PC-9 (cell line): ENCODE measurements at regions not wholly inside any gene's neighbourhood (a gene's known extent, or its start where the extent isn't known, plus 50 kb on each side); places are given as distances from the start of the nearest gene placed in this dataset.

Experiments used
- BruUV-seq: library from RNA; stranded (reverse); fragments of 400-500 nt; replicated peaks from 2 replicates; lab custom pipeline; 2021; lab: Mats Ljungman, UMichigan
- CTCF ChIA-PET: fragments of 300-600 bp; sonication (Branson Sonifier 250); formaldehyde crosslinking; loops from one replicate; lab custom pipeline; 2022; ENCODE audit warnings: antibody characterized with exemption; lab: Charles Lee
- POLR2A ChIA-PET: fragments of 300-600 bp; sonication (Branson Sonifier 250); formaldehyde crosslinking; loops from one replicate; lab custom pipeline; 2022; ENCODE audit warnings: antibody characterized with exemption; ENCODE audit not compliant: unreplicated experiment; lab: Charles Lee
- DNase-seq, 2 experiments: peaks; one replicate each; pipeline versions ENCODE4 v3.0.0 to v3.0.0-alpha.2; 2015 to 2022; ENCODE audit warnings: mixed read lengths in 1 of 2
- H2AFZ ChIP-seq: fragments of 200-600 bp; sonication (generic); 2 replicates; pipeline ENCODE4 v1.8.1; 2017; ENCODE audit warnings: antibody characterized with exemption
- H3F3A ChIP-seq: fragments of 200-600 bp; sonication (generic); 2 replicates; pipeline ENCODE4 v1.8.1; 2017; ENCODE audit warnings: antibody characterized with exemption, mild to moderate bottlenecking, low read depth; ENCODE audit not compliant: insufficient read depth
- H3K27ac ChIP-seq: fragments of 200-600 bp; sonication (generic); 2 replicates; pipeline ENCODE4 v1.6.1; 2016; ENCODE audit warnings: mixed run types
- H3K27me3 ChIP-seq: fragments of 200-600 bp; sonication (generic); 2 replicates; pipeline ENCODE4 v1.6.1; 2016; ENCODE audit warnings: low read depth, mixed run types; ENCODE audit not compliant: insufficient read depth
- H3K36me3 ChIP-seq: fragments of 200-600 bp; sonication (generic); 2 replicates; pipeline ENCODE4 v1.6.1; 2016; ENCODE audit warnings: low read depth, mixed run types
- H3K4me1 ChIP-seq: fragments of 200-600 bp; sonication (generic); replicated peaks from 2 replicates; pipeline ENCODE4 v1.6.1; 2016; ENCODE audit warnings: mixed run types; ENCODE audit not compliant: insufficient read depth
- H3K4me2 ChIP-seq: fragments of 200-600 bp; sonication (generic); 2 replicates; pipeline ENCODE4 v1.6.1; 2017; ENCODE audit warnings: mixed run types
- H3K4me3 ChIP-seq: fragments of 200-600 bp; sonication (generic); 2 replicates; pipeline ENCODE4 v1.6.1; 2016; ENCODE audit warnings: mixed run types
- H3K79me2 ChIP-seq: fragments of 200-600 bp; sonication (generic); 2 replicates; pipeline ENCODE4 v1.6.1; 2017; ENCODE audit warnings: low read depth, mixed run types
- H3K9me2 ChIP-seq: fragments of 200-600 bp; sonication (generic); 2 replicates; pipeline ENCODE4 v1.8.1; 2017; ENCODE audit warnings: mild to moderate bottlenecking; ENCODE audit not compliant: insufficient read depth
- H3K9me3 ChIP-seq: fragments of 200-600 bp; sonication (generic); 2 replicates; pipeline ENCODE4 v1.8.1; 2016; ENCODE audit warnings: low read depth; ENCODE audit not compliant: insufficient read depth
- H4K20me1 ChIP-seq: fragments of 200-600 bp; sonication (generic); 2 replicates; pipeline ENCODE4 v1.8.1; 2017; ENCODE audit not compliant: insufficient read depth
- EZH2 ChIP-seq: fragments of 200-600 bp; sonication (generic); IDR thresholded peaks from 2 replicates; pipeline ENCODE4 v1.8.0; 2017; ENCODE audit warnings: antibody characterized with exemption, low read depth
- intact Hi-C: fragments of 100-400 bp; cut with micrococcal nuclease; formaldehyde crosslinking; loops from one replicate; pipeline ENCODE4 v1.10.0; 2022; ENCODE audit not compliant: unreplicated experiment
- TF ChIP-seq, protein P1 (sequence below): fragments of 200-600 bp; sonication (generic); conservative IDR thresholded peaks from 2 replicates; pipeline ENCODE4 v1.6.1; 2017; ENCODE audit warnings: mixed run types, antibody characterized with exemption, mild to moderate bottlenecking, moderate library complexity

DNA sequence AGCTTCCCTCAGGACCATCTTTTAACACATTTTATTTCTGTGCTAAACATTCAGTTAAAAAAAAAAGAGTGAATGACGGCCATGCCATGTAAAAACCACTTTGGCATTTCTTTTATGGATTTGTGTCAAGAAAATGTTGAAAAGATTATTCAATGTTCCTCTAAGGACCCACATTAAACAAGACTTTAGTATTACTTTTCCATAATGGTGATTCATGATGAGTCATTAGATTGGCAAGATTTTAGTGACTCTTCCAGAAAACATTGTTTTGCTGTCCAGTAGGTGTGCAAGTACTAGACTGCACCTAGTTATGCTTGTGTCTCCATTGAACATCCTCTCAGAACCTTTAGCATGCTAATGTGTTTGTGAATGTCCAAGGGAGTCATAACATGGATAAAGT, 748.6 kb downstream of the STPG2 start:
- H4K20me1 ChIP-seq = no peaks in the 10 kb centered on the region
- H3K27ac ChIP-seq = no peak overlapping the region
- H3F3A ChIP-seq = no peaks in the 10 kb centered on the region
- H2AFZ ChIP-seq = no peak overlapping the region
- no peaks in the 10 kb centered on the region for H3K36me3 ChIP-seq
- no peaks in the 10 kb centered on the region for H3K27me3 ChIP-seq
- no peaks in the 10 kb centered on the region for H3K9me2 ChIP-seq
- TF ChIP-seq EZH2 = no peak
- TF ChIP-seq, protein P1, sequence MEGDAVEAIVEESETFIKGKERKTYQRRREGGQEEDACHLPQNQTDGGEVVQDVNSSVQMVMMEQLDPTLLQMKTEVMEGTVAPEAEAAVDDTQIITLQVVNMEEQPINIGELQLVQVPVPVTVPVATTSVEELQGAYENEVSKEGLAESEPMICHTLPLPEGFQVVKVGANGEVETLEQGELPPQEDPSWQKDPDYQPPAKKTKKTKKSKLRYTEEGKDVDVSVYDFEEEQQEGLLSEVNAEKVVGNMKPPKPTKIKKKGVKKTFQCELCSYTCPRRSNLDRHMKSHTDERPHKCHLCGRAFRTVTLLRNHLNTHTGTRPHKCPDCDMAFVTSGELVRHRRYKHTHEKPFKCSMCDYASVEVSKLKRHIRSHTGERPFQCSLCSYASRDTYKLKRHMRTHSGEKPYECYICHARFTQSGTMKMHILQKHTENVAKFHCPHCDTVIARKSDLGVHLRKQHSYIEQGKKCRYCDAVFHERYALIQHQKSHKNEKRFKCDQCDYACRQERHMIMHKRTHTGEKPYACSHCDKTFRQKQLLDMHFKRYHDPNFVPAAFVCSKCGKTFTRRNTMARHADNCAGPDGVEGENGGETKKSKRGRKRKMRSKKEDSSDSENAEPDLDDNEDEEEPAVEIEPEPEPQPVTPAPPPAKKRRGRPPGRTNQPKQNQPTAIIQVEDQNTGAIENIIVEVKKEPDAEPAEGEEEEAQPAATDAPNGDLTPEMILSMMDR = no peak
- intact Hi-C loops = no loop called here
- no peaks in the 10 kb centered on the region for H3K79me2 ChIP-seq
- no peak overlapping the region for H3K4me2 ChIP-seq
- DNase-seq = no peak
- BruUV-seq = no TSS peak
- CTCF ChIA-PET = no interaction called here
- no peaks in the 10 kb centered on the region for H3K9me3 ChIP-seq
- POLR2A ChIA-PET = no interaction called here
- no peak overlapping the region for H3K4me3 ChIP-seq
- no peaks in the 10 kb centered on the region for H3K4me1 ChIP-seq

DNA sequence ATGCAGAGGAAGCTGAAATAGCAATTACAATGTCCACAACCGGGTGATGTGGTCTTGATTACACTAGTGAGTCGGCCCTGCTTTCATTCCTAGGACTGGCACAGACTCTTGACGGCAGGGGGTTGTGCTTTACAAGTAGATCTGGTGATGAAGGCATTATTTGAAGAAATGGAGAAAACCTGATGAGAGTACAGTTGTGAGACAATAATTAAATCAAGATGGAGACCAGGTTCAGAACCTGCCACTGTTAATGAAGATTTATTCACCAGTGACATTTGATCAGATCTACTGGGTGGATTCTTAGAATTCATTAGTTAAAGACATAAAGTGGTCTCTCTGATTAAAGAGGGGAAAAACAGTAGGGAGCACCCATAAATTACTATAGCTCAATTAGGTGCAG, 747.2 kb downstream of the STPG2 start:
- intact Hi-C loops = no loop called here

DNA sequence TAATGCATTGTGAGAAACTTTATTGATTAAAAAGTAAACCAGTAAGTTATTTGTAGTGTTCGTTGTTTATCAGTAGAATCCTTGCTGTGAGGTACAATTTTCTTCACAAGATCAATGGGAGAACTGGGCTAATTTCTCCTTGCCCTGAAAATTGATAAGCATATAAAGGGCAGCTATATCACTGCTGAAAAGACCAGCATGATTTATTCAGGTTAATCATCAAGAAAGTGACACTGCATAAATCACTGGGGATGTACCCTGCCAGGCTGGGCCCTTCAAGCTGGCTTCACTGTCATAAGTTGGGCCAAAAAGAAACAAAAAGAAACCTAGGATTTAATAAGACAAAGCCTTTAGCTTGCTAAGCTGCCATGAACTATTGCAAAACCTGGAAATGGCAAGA, 746.7 kb downstream of the STPG2 start:
- no peak for DNase-seq
- no peaks in the 10 kb centered on the region for H3K36me3 ChIP-seq
- H3K9me3 ChIP-seq = no peaks in the 10 kb centered on the region
- no peaks in the 10 kb centered on the region for H3K9me2 ChIP-seq
- H2AFZ ChIP-seq = no peak overlapping the region
- H4K20me1 ChIP-seq = no peaks in the 10 kb centered on the region
- H3K79me2 ChIP-seq = no peaks in the 10 kb centered on the region
- ChIA-PET CTCF (no interaction called here), POLR2A (no interaction called here)
- intact Hi-C loops = no loop called here
- no peaks in the 10 kb centered on the region for H3K27me3 ChIP-seq
- H3K4me3 ChIP-seq = no peak overlapping the region
- no TSS peak for BruUV-seq
- H3F3A ChIP-seq = no peaks in the 10 kb centered on the region
- no peak overlapping the region for H3K27ac ChIP-seq
- no peak for TF ChIP-seq EZH2
- TF ChIP-seq, protein P1 = no peak
- H3K4me2 ChIP-seq = no peak overlapping the region
- no peaks in the 10 kb centered on the region for H3K4me1 ChIP-seq

More for the DNA sequence above, 747.2 kb downstream of the STPG2 start:
- no peak overlapping the region for H2AFZ ChIP-seq
- no peak overlapping the region for H3K27ac ChIP-seq
- H3K27me3 ChIP-seq = no peaks in the 10 kb centered on the region
- no peaks in the 10 kb centered on the region for H4K20me1 ChIP-seq
- H3K4me3 ChIP-seq = no peak overlapping the region
- no peak overlapping the region for H3K4me2 ChIP-seq
- H3F3A ChIP-seq = no peaks in the 10 kb centered on the region
- ChIA-PET CTCF (no interaction called here), POLR2A (no interaction called here)
- H3K79me2 ChIP-seq = no peaks in the 10 kb centered on the region
- BruUV-seq = no TSS peak
- no peaks in the 10 kb centered on the region for H3K9me3 ChIP-seq
- TF ChIP-seq, protein P1 = no peak
- TF ChIP-seq EZH2 = no peak
- no peaks in the 10 kb centered on the region for H3K36me3 ChIP-seq
- no peaks in the 10 kb centered on the region for H3K4me1 ChIP-seq
- H3K9me2 ChIP-seq = no peaks in the 10 kb centered on the region
- no peak for DNase-seq
